GM21423 (cell line): ENCODE measurements at regions not wholly inside any gene's neighbourhood (a gene's known extent, or its start where the extent isn't known, plus 50 kb on each side); places are given as distances from the start of the nearest gene placed in this dataset.

Experiments
- ATAC-seq: cut with Tn5 transposase; IDR thresholded peaks from one replicate; pipeline ENCODE4 v1.9.1; 2021; ENCODE audit warnings: mild to moderate bottlenecking, moderate library complexity; ENCODE audit not compliant: unreplicated experiment

GRCh38 chr16:49128740-49129139, 152.9 kb downstream of the CBLN1 start:
- no peak for ATAC-seq

GRCh38 chr16:49127103-49127502, 154.5 kb downstream of the CBLN1 start:
- ATAC-seq = no peak

GRCh38 chr16:49121636-49122035, 160.0 kb downstream of the CBLN1 start:
- ATAC-seq = no peak

- ATAC-seq = no peak
Observed at GRCh38 chr16:49120631-49121030, 161.0 kb downstream of the CBLN1 start.

- no peak for ATAC-seq
Observed at GRCh38 chr16:49116873-49117272, 164.8 kb downstream of the CBLN1 start.

- no peak for ATAC-seq
Observed at GRCh38 chr16:49115956-49116355, 165.7 kb downstream of the CBLN1 start.

- ATAC-seq = no peak
Observed at GRCh38 chr16:49112754-49113153, 168.9 kb downstream of the CBLN1 start.

GRCh38 chr16:49111351-49111750, 170.3 kb downstream of the CBLN1 start:
- ATAC-seq = no peak

GRCh38 chr16:49108611-49109010, 173.0 kb downstream of the CBLN1 start:
- no peak for ATAC-seq

GRCh38 chr16:49103298-49103697, 178.3 kb downstream of the CBLN1 start:
- no peak for ATAC-seq

GRCh38 chr16:49101997-49102396, 179.6 kb downstream of the CBLN1 start:
- ATAC-seq = no peak

GRCh38 chr16:49100366-49100765, 181.3 kb downstream of the CBLN1 start:
- ATAC-seq = no peak

- ATAC-seq = no peak
Observed at GRCh38 chr16:49097964-49098363, 183.7 kb downstream of the CBLN1 start.

- ATAC-seq = no peak
Observed at GRCh38 chr16:49096176-49096945, 185.3 kb downstream of the CBLN1 start.

GRCh38 chr16:49095539-49095938, 186.1 kb downstream of the CBLN1 start:
- ATAC-seq = no peak

- no peak for ATAC-seq
Observed at GRCh38 chr16:49094471-49094870, 187.2 kb downstream of the CBLN1 start.

- no peak for ATAC-seq
Observed at GRCh38 chr16:49093939-49094338, 187.7 kb downstream of the CBLN1 start.

- ATAC-seq = no peak
Observed at GRCh38 chr16:49092704-49093103, 188.9 kb downstream of the CBLN1 start.

GRCh38 chr16:49089533-49089932, 192.1 kb downstream of the CBLN1 start:
- ATAC-seq = no peak

- ATAC-seq = no peak
Observed at GRCh38 chr16:49089039-49089438, 192.6 kb downstream of the CBLN1 start.

- ATAC-seq = no peak
Observed at GRCh38 chr16:49085686-49086085, 196.0 kb downstream of the CBLN1 start.

- no peak for ATAC-seq
Observed at GRCh38 chr16:49084628-49085390, 196.8 kb downstream of the CBLN1 start.
